ENCODE measurements at regions not wholly inside any gene's neighbourhood (a gene's known extent, or its start where the extent isn't known, plus 50 kb on each side); places are given as distances from the start of the nearest gene placed in this dataset.

DNA sequence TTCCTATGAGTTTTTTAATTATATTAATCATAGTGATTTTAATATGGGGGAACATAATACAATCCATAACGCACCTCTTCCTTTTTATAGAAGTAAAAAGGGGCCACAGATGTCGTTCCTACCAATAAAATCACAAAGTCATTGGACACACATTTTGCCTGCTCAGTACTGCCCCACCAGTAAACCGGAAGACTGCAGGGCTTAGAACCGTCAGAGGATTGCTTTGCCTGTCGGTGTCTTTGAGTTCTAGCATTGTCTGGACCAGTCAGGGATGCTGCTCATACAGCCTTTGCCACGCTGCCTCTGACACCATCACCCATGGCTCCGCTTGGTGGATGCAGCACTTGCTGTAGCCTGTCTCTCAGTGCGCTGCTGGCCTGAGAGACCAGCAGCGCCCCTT lies 853.6 kb downstream of the C6orf118 start:
- DNase-seq (ENCODE audit: low read depth in 3 of 3), result no peak

GRCh38 chr6:164453835-164454234 lies 855.6 kb downstream of the C6orf118 start:
- no peak for DNase-seq (ENCODE audit: low read depth in 3 of 3)

- DNase-seq (ENCODE audit: low read depth in 3 of 3), result no peak
Measured at GRCh38 chr6:164442572-164442971, 866.8 kb downstream of the C6orf118 start.

- no peak for DNase-seq (ENCODE audit: low read depth in 3 of 3)
Measured at GRCh38 chr6:164439331-164439730, 870.1 kb downstream of the C6orf118 start.

- no peak for DNase-seq (ENCODE audit: low read depth in 3 of 3)
Measured at GRCh38 chr6:164436976-164437375, 872.4 kb downstream of the C6orf118 start.

- DNase-seq (ENCODE audit: low read depth in 3 of 3), result no peak
Measured at GRCh38 chr6:164427728-164428402, 881.5 kb downstream of the C6orf118 start.

GRCh38 chr6:164424489-164424888 lies 884.9 kb downstream of the C6orf118 start:
- no peak for DNase-seq (ENCODE audit: low read depth in 3 of 3)

- DNase-seq (ENCODE audit: low read depth in 3 of 3), result no peak
Measured at GRCh38 chr6:164419099-164419498, 890.3 kb downstream of the C6orf118 start.

DNA sequence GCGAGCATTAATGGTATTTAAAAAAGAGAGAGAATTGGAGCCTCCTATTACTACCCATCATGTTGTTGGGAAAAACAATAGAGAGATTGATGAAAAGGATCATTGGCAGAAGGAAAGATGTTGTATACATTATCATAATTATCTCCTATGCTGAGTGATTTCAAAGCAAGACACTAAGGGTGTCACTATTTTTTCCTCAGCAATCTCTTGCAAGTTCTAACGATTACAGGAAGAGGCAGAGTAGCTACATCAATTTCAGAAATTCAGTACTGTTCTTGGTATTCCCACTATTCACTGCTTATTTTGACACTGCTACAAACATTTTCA lies 891.2 kb downstream of the C6orf118 start:
- no peak for DNase-seq (ENCODE audit: low read depth in 3 of 3)

DNA sequence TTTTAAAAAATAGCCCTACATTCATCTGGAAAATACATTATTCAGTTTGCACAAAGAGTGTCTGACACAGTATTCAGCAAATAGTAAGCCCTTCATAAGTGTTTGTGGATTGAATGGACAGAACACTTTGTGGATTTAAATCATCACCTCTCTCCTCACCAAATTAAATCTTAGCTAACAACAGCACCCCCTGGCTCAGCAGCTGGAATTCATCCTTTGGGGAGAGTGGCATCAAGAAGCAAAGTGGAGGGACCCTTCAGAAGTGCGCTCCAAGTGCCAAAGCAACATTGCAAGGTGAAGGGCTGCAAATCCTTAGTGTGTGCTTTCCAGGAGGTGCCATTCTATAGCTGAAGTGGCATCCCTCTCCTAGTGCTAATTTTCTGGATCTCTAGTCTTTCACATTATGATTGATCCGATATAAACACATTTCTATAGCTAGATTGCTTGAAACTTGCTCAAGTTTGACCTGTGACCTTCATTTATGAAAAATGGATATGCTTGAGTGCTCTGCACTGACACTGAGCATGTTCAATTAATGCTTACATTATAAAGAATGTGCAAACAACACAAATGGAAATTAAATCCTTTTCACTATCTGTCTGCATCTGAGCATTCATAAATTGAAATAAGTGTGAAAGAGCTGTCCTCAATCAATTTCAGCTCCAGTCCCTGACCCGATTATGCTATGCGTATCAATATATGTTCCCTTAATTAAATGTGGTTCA lies 891.7 kb downstream of the C6orf118 start:
- DNase-seq (ENCODE audit: low read depth in 3 of 3), result no peak

GRCh38 chr6:164415832-164416563 lies 893.4 kb downstream of the C6orf118 start:
- no peak for DNase-seq (ENCODE audit: low read depth in 3 of 3)

GRCh38 chr6:164414695-164415094 lies 894.7 kb downstream of the C6orf118 start:
- DNase-seq (ENCODE audit: low read depth in 3 of 3), result no peak

DNA sequence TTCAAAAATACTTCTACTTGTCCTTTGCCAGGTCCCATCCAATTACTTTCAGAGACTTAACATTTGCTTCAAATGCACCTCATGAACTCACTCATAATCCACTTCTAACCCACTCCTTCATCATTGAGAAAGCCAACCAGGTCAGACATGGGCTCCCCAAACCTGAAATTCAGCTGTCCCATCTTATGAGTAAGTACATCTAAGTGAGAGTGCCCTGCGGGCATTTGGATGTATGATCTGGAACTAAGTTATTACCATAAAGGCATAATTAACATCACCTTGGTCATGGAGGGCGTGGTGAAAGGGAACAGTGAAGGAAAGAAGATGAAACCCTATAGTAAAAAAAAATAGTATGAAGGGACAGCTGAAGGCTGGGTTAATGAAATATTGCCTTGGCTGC lies 896.8 kb downstream of the C6orf118 start:
- DNase-seq (ENCODE audit: low read depth in 3 of 3), result no peak

GRCh38 chr6:164410017-164410416 lies 899.4 kb downstream of the C6orf118 start:
- no peak for DNase-seq (ENCODE audit: low read depth in 3 of 3)

GRCh38 chr6:164409309-164410009 lies 899.9 kb downstream of the C6orf118 start:
- DNase-seq (ENCODE audit: low read depth in 3 of 3), result no peak

DNA sequence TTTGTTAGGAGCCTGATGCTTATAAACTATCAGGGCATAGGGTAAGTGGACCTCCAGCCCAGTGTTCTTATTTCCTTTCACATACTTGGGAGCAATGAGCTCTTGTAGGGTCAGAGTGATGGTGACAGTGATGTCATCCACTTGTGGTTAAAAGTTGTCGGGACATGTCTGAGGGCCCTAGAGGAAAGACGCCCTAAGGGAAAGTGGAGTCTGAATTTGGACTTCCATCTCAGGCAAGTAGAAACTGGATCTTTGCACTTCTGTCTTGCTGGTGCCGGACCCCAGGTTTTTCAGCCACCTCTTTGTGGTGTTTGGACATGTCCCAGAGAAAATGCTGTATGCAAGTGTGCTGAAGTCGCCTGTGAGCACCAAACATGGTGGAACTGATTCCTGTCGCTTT lies 900.5 kb downstream of the C6orf118 start:
- DNase-seq (ENCODE audit: low read depth in 3 of 3), result no peak

DNA sequence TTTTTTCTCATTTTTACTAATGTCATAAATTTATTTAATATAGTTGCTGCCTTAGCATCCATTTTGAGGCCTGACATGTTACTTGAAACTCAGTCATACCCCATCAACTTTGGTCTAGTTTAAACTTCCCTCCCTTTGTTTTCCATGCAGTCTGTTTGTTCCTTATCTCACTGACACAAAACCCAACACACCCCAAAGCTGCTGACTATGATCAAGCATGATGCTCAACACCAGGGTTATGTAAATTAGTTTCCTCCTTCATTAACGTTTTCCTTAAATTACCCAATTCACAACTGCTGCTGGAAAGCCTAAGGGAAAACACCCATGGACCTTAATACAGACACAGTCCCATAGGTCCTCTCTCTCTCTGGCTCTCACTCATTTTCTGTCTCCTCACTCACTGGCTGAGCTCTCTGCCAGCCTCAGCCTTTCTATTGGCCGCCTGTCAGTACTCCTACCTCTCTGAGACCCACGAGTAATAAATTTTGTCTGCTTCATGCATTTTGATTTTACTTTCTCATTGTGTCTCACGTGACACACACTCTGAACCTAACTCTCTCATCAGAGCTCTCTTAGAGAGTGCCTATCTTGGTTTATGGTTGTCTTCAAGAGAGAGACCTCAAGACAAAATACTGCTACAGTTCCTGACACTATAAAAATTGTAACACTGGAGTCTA lies 904.5 kb downstream of the C6orf118 start:
- no peak for DNase-seq (ENCODE audit: low read depth in 3 of 3)

- DNase-seq (ENCODE audit: low read depth in 3 of 3), result no peak
Measured at GRCh38 chr6:164401871-164402270, 907.5 kb downstream of the C6orf118 start.

GRCh38 chr6:164398647-164399046 lies 910.8 kb downstream of the C6orf118 start:
- no peak for DNase-seq (ENCODE audit: low read depth in 3 of 3)

- no peak for DNase-seq (ENCODE audit: low read depth in 3 of 3)
Measured at GRCh38 chr6:164396071-164397047, 913.0 kb downstream of the C6orf118 start.

GRCh38 chr6:164379795-164380194 lies 929.6 kb downstream of the C6orf118 start:
- DNase-seq (ENCODE audit: low read depth in 3 of 3), result no peak
